GM12873 (cell line): ENCODE measurements at regions not wholly inside any gene's neighbourhood (a gene's known extent, or its start where the extent isn't known, plus 50 kb on each side); places are given as distances from the start of the nearest gene placed in this dataset.

Experiments used
- TF ChIP-seq, protein P1 (sequence below): IDR thresholded peaks from 2 replicates; pipeline ENCODE4 v1.5.1; 2012; ENCODE audit warnings: low read depth, mild to moderate bottlenecking, moderate library complexity, low read length, control low read depth; ENCODE audit not compliant: insufficient read depth; ENCODE audit errors: missing control alignments

- TF ChIP-seq, protein P1, sequence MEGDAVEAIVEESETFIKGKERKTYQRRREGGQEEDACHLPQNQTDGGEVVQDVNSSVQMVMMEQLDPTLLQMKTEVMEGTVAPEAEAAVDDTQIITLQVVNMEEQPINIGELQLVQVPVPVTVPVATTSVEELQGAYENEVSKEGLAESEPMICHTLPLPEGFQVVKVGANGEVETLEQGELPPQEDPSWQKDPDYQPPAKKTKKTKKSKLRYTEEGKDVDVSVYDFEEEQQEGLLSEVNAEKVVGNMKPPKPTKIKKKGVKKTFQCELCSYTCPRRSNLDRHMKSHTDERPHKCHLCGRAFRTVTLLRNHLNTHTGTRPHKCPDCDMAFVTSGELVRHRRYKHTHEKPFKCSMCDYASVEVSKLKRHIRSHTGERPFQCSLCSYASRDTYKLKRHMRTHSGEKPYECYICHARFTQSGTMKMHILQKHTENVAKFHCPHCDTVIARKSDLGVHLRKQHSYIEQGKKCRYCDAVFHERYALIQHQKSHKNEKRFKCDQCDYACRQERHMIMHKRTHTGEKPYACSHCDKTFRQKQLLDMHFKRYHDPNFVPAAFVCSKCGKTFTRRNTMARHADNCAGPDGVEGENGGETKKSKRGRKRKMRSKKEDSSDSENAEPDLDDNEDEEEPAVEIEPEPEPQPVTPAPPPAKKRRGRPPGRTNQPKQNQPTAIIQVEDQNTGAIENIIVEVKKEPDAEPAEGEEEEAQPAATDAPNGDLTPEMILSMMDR: no peak
Measured at GRCh38 chr1:193415256-193415655, 228.8 kb upstream of the B3GALT2 start.

GRCh38 chr1:193413376-193413775 is 227.0 kb upstream of the B3GALT2 start:
- TF ChIP-seq, protein P1: no peak

DNA sequence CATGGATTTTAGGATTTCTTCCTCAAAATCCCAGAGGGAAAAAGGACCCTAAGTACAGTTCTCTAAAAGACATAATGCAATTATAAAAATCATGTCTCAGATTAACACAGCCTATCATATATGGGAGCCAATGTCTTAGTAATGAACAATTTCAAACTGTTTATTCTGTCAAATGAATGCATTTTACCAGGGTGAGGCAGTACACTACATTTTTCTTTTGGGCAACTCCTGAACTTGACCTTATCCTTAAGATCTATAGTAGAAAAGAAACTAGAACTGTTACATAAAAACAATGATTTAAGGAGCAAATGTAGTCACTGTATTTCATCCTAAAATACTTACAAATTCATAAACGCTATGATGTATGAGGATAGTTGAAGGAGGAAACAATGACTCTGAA is 226.3 kb upstream of the B3GALT2 start:
- TF ChIP-seq, protein P1: no peak

DNA sequence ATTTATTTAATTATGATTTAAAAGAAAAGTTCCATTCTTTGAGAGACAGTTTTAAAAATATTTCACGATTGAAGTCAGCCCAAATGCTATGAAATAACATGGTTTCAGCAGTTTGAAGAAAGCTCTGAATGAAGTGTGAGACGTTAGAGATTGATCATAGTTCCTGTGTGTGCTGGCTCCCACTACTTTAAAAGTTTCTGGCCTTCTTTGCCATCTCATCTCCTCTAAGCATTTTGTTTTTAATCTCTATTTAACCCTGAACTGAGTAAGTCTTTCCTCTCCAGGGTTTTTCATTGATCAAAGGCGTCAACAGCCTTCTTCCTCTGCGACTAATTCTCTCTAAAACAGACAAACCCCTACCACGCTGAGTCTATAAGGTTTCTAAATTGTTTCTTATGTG is 225.3 kb upstream of the B3GALT2 start:
- TF ChIP-seq, protein P1: no peak

GRCh38 chr1:193411215-193411614 is 224.8 kb upstream of the B3GALT2 start:
- TF ChIP-seq, protein P1: no peak

DNA sequence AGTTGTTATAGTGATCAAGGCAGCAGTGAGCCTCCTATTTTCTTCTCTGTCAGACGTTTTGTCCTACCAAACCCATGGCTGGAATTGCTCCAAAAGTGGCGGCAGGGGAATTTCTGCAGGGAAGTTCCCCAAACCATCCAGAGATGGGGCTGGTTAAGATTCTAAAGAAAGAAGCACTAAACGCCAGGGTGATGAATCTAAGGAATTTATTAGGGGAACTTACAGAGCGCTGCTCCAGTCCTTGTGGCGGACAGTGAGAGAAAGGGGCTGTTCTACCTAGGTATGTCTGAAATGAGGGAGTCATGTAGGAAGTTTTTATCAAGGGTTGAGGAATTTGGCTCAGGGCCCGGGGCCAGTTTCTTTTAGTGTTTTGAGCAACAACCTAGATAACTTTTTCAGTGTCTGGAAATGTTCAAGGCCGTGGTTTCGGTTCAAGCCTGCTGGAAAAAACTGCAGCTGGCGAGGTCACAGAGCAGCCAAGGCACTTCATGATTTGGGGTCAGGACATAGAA is 222.4 kb upstream of the B3GALT2 start:
- TF ChIP-seq, protein P1: no peak

GRCh38 chr1:193406901-193407300 is 220.5 kb upstream of the B3GALT2 start:
- TF ChIP-seq, protein P1: peak; percentile 64

DNA sequence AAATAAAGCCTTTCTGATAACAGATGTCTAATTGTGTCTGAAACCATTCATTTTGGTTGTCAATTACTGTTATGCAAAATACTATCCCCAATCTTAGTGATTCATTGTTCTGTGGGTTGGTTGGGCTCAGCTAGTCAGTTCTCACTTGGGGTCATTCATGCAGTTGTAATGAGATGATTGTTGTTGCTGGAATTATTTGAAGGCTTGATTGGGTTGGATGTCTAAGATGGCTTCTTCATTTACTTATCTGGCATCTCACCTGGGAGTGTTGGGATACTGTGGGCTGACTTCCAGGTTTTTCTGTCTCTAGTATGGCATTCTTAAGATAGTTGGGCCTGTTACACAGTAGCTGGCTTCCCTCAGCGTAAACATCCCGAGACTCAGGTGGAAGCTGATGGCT is 217.8 kb upstream of the B3GALT2 start:
- TF ChIP-seq, protein P1: no peak
